ENCODE measurements at regions not wholly inside any gene's neighbourhood (a gene's known extent, or its start where the extent isn't known, plus 50 kb on each side); places are given as distances from the start of the nearest gene placed in this dataset.

DNA sequence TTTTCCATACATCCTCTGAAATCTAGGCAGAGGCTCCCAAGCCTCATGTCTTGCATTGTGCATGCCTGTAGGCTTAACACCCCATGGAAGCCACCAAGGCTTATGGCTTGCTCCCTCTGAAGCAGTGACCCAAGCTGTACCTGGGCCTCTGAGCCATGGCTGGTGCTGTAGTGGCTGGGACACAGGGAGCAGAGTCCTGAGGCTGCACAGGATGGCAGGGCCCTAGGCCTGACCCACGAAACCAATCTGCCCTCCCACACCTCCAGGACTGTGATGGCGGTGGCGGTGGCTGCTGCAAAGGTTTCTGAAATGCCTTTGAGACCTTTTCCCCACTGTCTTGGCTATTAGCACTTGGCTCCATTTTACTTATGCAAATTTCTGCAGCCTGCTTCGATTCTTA is 429.5 kb downstream of the NPHP4 start:
- Mint-ChIP-seq H3K27ac (no peak overlapping the region), H3K9me3 (peaks cover 6 to 9% of the 10 kb centered on the region in 2 donors), H3K4me3 (no peak overlapping the region), H3K4me1 (no peaks in the 10 kb centered on the region), H3K36me3 (no peaks in the 10 kb centered on the region), H3K27me3 (no peaks in the 10 kb centered on the region)
- DNase-seq: no peak
- no peak for ATAC-seq (replicated peaks)

DNA sequence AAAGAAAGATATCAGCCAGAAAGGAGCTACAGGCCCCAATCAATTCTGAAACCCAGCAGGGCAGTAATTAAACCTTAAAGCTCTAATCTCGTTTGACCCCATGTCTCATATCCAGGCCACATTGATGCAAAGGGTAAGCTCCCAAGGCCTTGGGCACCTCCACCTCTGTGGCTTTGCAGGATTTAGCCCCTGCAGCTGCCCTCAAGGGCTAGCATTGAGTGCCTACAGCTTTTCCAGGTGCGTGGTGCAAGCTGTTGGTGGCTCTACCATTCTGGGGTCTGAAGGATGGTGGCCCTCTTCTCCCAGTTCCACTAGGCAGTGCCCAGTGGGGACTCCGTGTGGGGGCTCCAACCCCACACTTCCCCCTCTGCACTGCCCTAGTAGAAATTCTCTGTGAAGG is 429.9 kb downstream of the NPHP4 start:
- ATAC-seq (replicated peaks) (no peak), DNase-seq (no peak)
- peaks cover 6 to 9% of the 10 kb centered on the region in 2 donors for H3K9me3 Mint-ChIP-seq
- H3K4me3 Mint-ChIP-seq: no peak overlapping the region
- no peak overlapping the region for H3K27ac Mint-ChIP-seq
- no peaks in the 10 kb centered on the region for H3K36me3 Mint-ChIP-seq
- H3K27me3 Mint-ChIP-seq: no peaks in the 10 kb centered on the region
- no peaks in the 10 kb centered on the region for H3K4me1 Mint-ChIP-seq

DNA sequence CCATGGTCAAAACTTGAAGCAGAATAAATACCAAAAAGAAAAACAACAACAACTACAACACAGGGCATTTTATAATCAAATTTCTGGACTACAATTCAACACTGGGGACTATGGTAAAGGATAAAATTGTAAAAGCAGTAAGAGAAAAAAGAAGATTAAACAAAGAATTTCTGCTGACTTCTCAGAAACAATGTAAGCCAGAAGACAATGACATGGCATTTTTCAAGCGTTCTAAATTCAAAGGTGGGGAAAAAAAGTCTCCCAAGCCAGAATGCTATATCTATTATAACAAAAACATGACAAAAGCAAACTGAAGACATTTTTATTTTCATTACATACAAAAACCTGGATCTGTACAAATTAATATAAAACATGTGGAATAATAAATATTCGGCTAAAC is 433.1 kb downstream of the NPHP4 start:
- Mint-ChIP-seq H3K9me3 (peaks cover 6 to 12% of the 10 kb centered on the region in 2 donors), H3K27ac (no peak overlapping the region), H3K4me3 (no peak overlapping the region), H3K27me3 (no peaks in the 10 kb centered on the region), H3K36me3 (no peaks in the 10 kb centered on the region), H3K4me1 (no peaks in the 10 kb centered on the region)
- no peak for ATAC-seq (replicated peaks)
- DNase-seq: no peak

DNA sequence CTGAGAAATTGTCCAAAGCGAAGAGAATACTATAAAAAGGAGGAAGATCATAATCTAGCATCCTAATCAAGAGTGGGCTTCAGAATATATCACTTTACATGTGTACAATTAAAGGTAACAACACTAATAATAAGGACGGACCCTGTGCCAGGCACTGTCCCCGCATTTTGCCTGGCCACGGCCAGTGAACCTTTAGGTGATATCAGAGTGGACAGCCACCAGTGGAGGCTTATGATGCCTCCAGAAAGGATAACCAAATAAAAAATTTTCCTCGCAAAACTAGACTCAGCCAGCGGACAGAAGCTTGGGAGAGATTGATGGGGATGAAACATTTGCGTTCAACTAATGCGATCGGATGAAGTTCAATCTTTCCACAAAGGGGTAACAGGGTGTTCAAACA is 436.4 kb downstream of the NPHP4 start:
- no peak for DNase-seq
- Mint-ChIP-seq H3K27ac (no peak overlapping the region), H3K27me3 (peaks cover 0 to 2% of the 10 kb centered on the region in 2 donors), H3K9me3 (peaks cover 6 to 15% of the 10 kb centered on the region in 2 donors), H3K4me3 (no peak overlapping the region), H3K4me1 (no peaks in the 10 kb centered on the region), H3K36me3 (no peaks in the 10 kb centered on the region)
- no peak for ATAC-seq (replicated peaks)

DNA sequence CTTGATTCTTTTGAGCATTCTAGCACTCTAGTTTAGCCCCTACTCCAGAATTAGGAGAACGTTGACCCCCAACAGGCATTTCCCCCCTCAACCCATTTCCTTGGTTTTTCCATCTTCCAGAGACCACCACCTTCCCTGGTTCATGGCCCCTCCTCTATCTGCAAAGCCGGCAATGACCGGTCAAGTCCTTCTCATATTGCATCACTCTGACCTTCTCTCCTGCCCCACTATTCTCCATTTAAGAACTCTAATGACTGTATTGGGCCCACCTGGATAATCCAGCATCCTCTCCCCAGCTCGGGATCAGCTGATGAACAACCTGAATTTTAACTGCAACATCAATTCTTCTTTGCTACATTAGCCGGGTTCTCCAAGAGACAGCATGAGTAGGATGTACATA is 437.4 kb downstream of the NPHP4 start:
- H3K9me3 Mint-ChIP-seq: peaks cover 9 to 17% of the 10 kb centered on the region in 2 donors
- ATAC-seq (replicated peaks): no peak
- peaks cover 0 to 3% of the 10 kb centered on the region in 2 donors for H3K36me3 Mint-ChIP-seq
- DNase-seq: no peak
- no peak overlapping the region for H3K4me3 Mint-ChIP-seq
- H3K27me3 Mint-ChIP-seq: peaks cover 3 to 12% of the 10 kb centered on the region in 2 donors
- no peaks in the 10 kb centered on the region for H3K4me1 Mint-ChIP-seq
- no peak overlapping the region for H3K27ac Mint-ChIP-seq

DNA sequence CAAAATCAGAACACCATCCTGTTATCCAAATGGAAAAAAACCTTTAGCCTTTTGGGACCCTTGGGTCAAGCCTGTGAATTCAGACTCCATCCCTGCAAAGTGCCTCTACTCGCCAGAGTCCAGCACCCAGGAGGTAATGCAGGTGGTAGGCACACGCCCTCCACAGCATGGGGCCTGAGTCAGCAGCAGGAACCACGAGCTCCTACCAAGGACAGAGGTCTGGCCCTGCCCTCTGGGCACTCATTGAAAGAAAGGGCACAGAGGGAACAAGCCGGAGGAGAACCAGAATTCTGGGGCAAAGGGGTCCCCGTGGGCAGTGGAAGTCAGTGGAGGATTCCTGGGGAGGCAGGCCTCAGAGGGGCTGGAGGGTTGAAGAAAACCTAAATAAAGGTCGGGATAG is 438.1 kb downstream of the NPHP4 start:
- ATAC-seq (replicated peaks): no peak
- Mint-ChIP-seq H3K36me3 (peaks cover 0 to 3% of the 10 kb centered on the region in 2 donors), H3K4me3 (no peak overlapping the region), H3K27me3 (peaks cover 3 to 13% of the 10 kb centered on the region in 2 donors), H3K9me3 (peaks cover 9 to 17% of the 10 kb centered on the region in 2 donors), H3K27ac (no peak overlapping the region), H3K4me1 (no peaks in the 10 kb centered on the region)
- DNase-seq: no peak

DNA sequence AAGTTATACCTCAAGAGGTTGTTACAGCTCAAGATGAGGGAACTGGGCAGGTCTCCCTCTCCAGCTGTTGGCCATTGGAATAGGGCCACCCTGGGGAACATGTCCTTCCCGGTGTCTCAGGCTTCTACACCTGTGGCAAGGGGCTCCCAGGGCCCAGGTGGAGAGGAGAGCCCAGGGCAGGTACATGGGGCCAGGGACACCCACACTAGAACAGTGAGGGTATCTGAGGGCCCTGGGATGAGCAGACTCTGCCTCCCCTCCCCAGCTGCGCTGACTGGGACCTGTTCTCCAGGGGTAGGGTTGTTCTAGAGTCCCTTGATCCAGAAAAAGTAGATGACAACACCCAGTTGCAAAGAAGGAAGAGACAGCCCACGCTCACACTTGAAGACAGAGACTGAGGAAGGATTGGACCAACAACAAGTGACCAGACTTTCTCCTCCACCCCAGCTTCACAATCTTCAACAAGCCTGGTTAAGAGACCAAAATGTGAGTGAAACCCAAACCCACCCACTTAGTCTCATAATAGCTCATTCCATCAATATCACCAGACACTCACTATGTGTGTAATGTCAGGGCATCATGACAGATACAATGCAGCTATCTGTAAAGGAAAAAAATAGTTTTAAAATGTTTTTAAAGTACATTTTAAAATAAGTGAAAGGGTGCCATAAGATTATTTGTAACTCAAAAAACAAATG is 439.3 kb downstream of the NPHP4 start:
- ATAC-seq (replicated peaks) (no peak), DNase-seq (no peak)
- no peak overlapping the region for H3K27ac Mint-ChIP-seq
- no peak overlapping the region for H3K4me3 Mint-ChIP-seq
- H3K9me3 Mint-ChIP-seq: peaks cover 3 to 9% of the 10 kb centered on the region in 2 donors
- H3K4me1 Mint-ChIP-seq: no peaks in the 10 kb centered on the region
- peaks cover 0 to 3% of the 10 kb centered on the region in 2 donors for H3K36me3 Mint-ChIP-seq
- peaks cover 3 to 13% of the 10 kb centered on the region in 2 donors for H3K27me3 Mint-ChIP-seq

DNA sequence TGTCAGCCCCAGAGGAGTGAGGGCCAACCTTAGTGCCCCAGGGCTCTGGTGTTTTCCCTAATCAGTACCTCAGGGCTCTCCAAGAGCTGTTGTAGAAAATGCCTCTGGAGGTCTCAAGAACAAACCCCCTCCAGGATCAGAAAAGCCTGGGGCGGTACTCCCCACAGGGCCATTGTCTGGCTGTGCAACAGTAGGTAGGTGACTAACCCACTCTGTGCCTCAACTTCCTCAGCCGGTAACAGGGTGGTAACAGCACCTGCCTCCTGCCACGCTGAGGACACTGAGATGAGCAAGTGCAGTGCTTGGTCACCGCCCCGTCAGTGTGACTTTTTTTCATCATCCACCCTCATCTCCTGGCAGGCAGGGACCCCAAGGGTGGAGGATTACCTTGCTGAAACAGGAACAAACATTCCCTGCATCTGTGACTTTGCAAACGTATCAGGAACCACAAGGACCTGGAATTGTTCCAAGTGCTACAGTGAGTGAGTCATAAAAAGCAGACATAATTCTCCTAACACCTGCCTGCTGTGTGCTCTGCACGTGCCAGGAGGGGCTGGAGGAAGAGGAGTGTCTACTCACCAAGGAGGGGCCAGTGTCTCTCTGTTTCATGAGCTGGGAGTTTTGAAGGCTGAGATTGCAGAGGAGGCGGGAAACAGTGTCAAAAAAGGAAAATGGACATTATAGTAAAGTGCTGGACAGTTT is 440.8 kb downstream of the NPHP4 start:
- no peak for DNase-seq
- peaks cover 6 to 15% of the 10 kb centered on the region in 2 donors for H3K27me3 Mint-ChIP-seq
- H3K9me3 Mint-ChIP-seq: peaks cover 3 to 8% of the 10 kb centered on the region in 2 donors
- H3K27ac Mint-ChIP-seq: no peak overlapping the region
- H3K36me3 Mint-ChIP-seq: peaks cover 0 to 3% of the 10 kb centered on the region in 2 donors
- ATAC-seq (replicated peaks): no peak
- no peaks in the 10 kb centered on the region for H3K4me1 Mint-ChIP-seq
- H3K4me3 Mint-ChIP-seq: no peak overlapping the region

DNA sequence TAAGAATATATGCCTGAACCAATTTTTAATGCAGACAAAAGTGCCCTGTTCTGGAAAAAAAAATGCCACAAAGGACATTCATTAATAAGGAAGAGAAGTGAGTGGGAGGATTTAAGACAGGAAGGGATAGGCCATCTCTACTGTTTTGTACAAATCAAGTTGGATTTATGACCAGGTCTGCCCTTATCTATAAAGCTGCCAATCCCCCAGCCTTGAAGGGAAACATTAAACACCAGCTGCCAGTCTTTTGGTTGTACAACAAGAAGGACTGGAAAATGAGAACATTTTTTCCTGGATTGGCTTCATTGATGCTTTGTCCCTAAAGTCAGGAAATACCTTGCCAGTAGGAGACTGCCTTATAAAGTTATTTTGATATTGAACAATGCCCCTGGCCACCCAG is 444.0 kb downstream of the NPHP4 start:
- H3K27me3 Mint-ChIP-seq: peaks cover 6 to 33% of the 10 kb centered on the region in 2 donors
- no peak overlapping the region for H3K27ac Mint-ChIP-seq
- ATAC-seq (replicated peaks): no peak
- DNase-seq: no peak
- no peaks in the 10 kb centered on the region for H3K4me1 Mint-ChIP-seq
- H3K4me3 Mint-ChIP-seq: no peak overlapping the region
- peaks cover 0 to 3% of the 10 kb centered on the region in 2 donors for H3K36me3 Mint-ChIP-seq
- H3K9me3 Mint-ChIP-seq: peaks cover 3 to 4% of the 10 kb centered on the region in 2 donors

DNA sequence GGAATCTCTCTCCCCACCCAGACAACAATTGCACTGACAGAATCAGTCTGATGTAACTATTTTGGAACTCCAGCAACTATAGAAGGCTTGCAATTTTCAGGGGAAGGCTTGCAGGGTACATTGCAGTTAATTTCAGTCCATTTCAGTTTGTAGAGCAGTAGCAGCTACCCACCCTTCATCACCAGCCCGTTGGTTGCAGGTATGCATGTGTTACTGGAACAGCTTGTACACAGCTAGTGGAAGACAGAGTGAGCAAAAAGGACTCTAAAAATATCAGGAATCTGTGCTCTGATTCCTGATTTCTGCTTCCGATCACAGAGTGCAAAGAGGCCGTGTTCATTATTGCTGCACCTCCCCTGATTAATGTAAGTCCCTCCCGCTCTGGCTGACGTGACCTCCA is 449.0 kb downstream of the NPHP4 start:
- ATAC-seq (replicated peaks): no peak

DNA sequence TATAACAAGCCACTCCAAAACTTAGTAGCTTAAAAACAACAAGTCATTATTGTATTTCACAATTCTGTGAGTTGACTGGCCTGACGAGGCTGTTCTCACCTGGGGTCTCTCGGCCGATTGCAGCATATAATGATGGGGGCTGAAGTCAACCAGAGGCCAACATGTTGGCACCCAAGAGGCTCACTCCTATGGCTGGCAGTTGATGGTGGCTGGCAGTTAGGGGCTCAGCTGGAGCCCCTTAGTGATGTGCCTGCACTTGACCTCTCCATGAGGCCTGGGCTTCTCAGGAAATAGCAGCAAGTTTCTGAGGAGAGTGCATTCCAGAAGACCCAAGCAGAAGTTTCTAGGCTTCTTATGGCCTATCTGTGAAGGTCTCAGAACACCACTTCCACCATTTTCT is 459.4 kb downstream of the NPHP4 start:
- Mint-ChIP-seq H3K27me3 (peaks cover 10 to 12% of the 10 kb centered on the region in 2 donors), H3K4me1 (no peaks in the 10 kb centered on the region), H3K27ac (no peak overlapping the region), H3K36me3 (no peaks in the 10 kb centered on the region), H3K9me3 (peaks cover 4 to 8% of the 10 kb centered on the region in 2 donors), H3K4me3 (no peak overlapping the region)
- DNase-seq (no peak), ATAC-seq (replicated peaks) (no peak)

More for the DNA sequence above, 449.0 kb downstream of the NPHP4 start:
- Mint-ChIP-seq H3K9me3 (peaks cover 0 to 4% of the 10 kb centered on the region in 2 donors), H3K4me1 (no peaks in the 10 kb centered on the region), H3K27me3 (peaks cover 22 to 53% of the 10 kb centered on the region in 2 donors), H3K4me3 (no peak overlapping the region), H3K27ac (no peak overlapping the region), H3K36me3 (no peaks in the 10 kb centered on the region)
- DNase-seq: no peak

DNA sequence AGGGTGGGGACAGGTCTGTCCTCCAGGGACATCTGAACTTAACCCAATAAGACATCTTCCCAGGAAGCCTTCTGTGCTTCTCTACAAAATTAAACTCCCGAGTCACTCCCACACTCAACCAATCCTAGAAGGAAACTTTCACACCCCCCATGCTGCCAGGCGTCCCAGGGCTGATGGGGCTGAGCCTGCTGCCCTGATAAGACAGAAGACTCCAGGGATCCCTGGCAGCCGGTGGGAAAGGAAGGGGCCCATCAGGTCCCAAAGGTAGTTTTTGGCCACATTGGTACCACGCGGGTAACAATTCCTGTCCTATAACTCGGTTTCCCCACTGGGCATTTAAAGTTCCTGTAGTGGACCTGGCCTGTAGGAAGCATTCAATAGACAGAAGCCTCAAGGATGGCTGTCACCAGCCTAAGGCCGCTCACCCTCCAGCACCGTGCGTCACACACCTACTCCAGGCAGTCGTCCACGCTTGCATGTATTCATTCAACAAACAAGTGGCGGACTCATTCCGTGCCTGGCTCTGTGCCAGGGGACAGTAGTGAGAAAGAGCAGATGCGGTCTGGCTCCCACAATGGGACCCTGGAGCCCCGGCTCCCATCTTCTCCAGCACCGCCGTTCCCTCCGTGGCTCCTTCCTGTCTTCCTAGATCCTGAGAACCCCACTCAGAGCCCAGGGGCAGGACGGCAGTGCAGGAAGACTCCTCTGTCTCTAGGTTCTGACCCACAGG is 465.2 kb downstream of the NPHP4 start:
- no peak for DNase-seq
- ATAC-seq (replicated peaks): no peak

DNA sequence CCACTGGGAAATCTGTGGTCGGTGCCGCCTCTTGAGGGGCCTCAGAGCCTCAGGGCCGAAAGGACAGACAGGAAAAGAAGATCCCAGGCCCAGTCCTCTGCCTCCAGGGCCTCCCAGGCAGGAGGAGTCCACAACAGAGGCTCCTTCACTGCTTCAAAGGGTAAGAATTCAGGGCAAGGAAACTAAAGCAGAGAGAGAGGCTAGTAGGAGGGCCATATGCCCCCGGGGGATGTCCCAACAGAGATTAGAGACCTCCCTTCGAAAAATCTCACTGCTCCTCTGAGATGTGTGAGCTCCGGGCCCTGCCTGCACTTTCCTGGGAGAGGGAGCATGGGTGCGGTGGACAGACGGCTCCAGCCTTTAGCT is 465.9 kb downstream of the NPHP4 start:
- Mint-ChIP-seq H3K4me3 (no peak overlapping the region), H3K9me3 (peaks cover 4 to 8% of the 10 kb centered on the region in 2 donors), H3K27me3 (peaks cover 4 to 6% of the 10 kb centered on the region in 2 donors), H3K4me1 (peaks cover 0 to 5% of the 10 kb centered on the region in 2 donors), H3K36me3 (no peaks in the 10 kb centered on the region), H3K27ac (no peak overlapping the region)
- ATAC-seq (replicated peaks) (no peak), DNase-seq (no peak)

More for the DNA sequence above, 465.2 kb downstream of the NPHP4 start:
- Mint-ChIP-seq H3K9me3 (peaks cover 4 to 8% of the 10 kb centered on the region in 2 donors), H3K27ac (no peak overlapping the region), H3K4me1 (peaks cover 0 to 5% of the 10 kb centered on the region in 2 donors), H3K4me3 (no peak overlapping the region), H3K27me3 (peaks cover 6 to 8% of the 10 kb centered on the region in 2 donors), H3K36me3 (no peaks in the 10 kb centered on the region)

DNA sequence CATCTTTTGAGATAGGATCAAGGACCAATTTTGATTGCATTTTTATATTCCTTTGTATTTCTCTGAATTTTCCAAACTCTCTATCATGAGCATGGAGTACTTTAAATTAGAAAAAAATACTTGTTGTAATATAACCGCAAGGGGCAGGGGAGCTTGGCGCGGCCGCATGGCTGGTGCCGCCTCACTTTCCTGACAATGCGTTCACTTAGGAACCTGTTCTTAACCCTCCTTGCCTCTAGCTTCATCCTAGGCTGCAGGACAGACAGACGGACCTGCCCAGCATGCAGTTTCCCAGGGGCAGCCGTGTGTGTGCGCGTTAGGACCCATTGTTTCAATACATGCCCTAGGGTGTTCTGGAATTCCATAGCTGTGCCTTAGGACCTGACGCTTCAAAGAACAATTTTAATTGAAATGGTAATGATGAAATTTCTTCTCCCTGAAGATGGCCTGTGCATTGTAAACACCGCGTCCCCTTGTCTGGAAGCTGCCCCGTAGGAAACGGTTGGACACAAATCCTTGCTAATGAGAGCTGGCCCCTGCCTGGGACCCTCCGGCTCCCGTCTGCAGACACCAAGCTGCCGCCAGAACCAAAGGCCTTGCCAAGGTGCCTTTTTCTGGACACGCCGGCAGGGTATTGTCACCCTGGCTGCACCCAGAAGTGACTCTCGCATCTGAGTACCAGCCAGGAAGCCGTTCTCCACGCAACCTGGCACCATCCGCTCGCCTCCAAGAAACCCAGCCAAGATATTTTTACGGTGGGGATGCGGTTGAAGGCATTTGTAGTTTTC is 466.4 kb downstream of the NPHP4 start:
- no peak for DNase-seq
- no peak for ATAC-seq (replicated peaks)
- H3K27ac Mint-ChIP-seq: no peak overlapping the region
- H3K9me3 Mint-ChIP-seq: peaks cover 4 to 7% of the 10 kb centered on the region in 2 donors
- H3K4me1 Mint-ChIP-seq: peaks cover 0 to 5% of the 10 kb centered on the region in 2 donors
- H3K27me3 Mint-ChIP-seq: peaks cover 6 to 8% of the 10 kb centered on the region in 2 donors
- H3K4me3 Mint-ChIP-seq: no peak overlapping the region
- H3K36me3 Mint-ChIP-seq: no peaks in the 10 kb centered on the region

All from stimulated activated naive B cell treated with anti-CD40 and anti-IgM and Interleukin-4, amounts not matched to agents 10 μg/mL and 1 μg/mL and 100 μg/mL, for 72 hours (primary cell).